GM18498 (cell line): ENCODE measurements at regions not wholly inside any gene's neighbourhood (a gene's known extent, or its start where the extent isn't known, plus 50 kb on each side); places are given as distances from the start of the nearest gene placed in this dataset.

Experiments
- ATAC-seq: cut with Tn5 transposase; IDR thresholded peaks from one replicate; pipeline ENCODE4 v1.9.1; 2021; ENCODE audit warnings: mild to moderate bottlenecking, moderate library complexity; ENCODE audit not compliant: unreplicated experiment

DNA sequence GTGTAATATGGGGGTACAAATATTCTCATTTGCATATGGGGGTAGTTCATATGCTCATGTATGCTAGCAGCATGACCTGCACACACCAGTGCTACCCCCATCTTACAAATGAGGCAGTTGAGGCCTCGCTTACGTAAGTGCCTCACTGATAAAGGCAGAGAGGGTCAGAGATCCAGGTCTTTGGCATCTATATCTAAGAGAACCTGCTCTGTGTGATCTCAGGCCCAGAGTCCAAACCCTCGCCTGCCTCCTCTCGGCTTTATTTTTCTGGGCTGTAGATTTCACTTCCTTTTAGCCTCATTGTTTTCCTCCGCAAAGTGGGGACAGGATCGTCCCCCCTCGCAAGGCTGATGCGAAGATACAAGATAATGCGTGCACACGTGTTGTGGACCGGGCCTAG is 325.2 kb downstream of the MN1 start:
- ATAC-seq = no peak

DNA sequence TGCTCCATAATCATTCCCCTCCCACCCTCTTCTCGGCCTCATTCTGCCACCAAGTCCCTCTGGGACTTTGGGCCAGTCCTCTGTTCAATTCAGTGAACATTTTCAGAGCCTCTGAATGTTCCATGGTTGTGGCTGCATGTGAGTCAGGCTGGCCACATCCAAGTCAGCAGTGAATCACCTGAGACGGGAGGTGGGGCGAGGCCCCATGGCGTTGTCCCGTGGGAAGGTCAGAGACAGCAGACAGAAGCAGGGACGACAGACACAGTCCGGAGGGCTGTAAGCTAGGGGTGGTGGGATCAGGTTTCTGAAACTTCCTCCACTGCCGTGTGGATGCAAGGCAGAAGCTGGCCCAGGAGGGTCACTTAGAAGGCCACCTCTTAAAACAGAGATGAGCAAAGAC is 324.8 kb downstream of the MN1 start:
- ATAC-seq = no peak

DNA sequence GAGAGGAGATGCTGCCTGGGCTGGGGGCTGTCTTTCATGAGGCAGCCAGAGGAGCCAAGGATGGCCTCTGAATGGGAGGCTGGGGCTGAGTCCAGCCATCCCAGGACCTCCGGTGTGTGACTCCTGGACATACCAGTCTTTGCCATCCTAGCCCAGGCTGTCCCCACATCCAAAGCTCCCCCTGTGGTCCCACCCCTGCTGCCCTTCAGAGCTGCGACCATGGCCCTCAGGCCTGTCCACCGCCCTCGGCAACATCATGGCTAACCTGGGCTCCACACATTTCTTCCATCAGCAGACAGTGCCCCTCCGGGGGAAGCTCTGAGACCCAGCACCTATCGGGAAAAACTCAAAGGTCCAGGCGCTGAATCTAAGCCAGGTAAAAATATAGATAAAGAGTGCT is 324.4 kb downstream of the MN1 start:
- ATAC-seq = no peak

DNA sequence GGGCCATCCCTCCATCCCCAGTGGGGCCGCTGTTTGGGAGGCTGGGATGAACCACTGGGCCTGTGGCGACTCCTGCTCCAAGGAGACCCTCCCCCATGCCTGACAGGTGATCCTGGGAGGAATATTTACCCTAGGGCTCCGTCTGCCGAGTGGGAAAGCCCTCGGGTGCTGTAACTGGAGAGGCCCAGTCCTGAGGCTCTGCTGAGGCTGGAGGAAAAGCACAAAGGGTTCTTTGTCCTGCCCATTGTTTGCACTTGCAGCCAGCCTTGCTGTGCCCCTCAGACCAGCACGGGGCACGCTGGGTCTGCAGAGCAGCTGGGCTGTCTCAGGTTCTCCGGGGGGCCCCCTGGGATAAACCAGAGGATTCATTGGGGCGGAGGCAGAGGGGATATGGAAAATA is 321.1 kb downstream of the MN1 start:
- no peak for ATAC-seq

DNA sequence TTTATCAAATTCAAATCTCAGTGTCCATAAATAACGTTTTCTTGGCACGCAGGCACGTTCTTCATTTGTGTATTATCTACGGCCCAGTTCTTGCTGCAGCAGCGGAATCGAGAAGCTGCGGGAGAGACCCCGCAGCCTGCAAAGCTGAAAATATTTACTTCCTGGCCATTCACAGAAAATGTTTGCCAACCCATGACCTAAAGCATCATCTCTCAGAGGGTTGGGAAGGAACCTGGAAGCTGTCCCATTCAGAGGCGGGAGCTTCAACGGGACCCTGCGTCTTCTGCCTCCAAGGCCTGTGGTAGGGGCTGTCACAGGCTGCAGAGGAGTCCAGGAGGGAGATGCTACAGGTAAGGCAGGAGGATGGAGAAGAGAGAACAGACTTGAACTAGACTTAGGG is 319.2 kb downstream of the MN1 start:
- no peak for ATAC-seq

DNA sequence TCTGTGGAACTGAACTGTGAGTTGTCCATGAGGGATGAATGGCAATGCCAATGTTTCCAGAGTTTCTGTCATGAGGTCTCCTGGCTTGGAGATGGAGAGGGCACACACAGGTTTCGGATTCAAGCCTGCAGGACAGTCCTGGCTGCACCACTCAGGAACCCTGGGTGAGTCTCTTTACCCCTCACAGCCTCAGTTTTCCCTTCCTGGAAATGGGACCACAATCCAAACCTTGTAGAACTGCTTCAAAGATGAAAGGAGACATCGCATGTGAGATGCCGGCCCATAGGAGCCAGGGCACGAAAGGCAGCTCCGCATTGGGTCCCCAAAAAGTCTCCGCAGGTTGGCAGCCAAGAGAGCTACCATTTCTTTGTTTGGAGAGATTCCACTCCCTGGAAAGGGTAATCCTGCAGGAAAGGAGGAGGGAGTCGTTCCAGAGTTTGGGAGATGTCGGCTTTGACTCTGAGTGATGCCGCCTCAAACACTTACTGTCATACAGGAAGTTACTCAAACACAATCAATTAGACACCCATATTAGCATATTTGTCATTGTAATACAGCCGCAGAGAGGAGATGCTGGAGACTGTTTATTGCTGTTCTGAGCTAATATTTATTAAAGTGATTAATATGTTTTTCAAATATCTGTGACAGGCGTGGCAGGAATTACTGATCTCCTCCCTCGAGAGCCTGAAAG is 318.3 kb downstream of the MN1 start:
- ATAC-seq = no peak

DNA sequence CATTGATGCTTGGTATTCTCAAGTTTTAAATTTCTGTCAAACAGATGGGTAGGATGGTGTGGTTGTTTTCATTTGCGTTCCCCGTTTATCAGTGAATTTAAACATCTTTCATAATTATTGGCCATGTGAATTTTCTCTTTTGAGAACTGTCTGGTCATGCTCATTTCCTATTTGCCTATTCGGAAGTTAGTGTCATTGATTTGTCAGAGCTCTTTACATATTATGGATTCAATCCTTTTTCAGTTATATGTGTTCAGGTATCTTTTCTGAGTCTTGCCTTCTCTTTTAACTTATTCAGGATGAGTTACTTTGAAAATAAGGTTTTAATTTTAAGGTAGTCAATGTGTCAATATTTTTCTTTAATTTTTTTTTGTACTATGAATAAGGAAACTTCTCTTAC is 315.7 kb downstream of the MN1 start:
- ATAC-seq = no peak

DNA sequence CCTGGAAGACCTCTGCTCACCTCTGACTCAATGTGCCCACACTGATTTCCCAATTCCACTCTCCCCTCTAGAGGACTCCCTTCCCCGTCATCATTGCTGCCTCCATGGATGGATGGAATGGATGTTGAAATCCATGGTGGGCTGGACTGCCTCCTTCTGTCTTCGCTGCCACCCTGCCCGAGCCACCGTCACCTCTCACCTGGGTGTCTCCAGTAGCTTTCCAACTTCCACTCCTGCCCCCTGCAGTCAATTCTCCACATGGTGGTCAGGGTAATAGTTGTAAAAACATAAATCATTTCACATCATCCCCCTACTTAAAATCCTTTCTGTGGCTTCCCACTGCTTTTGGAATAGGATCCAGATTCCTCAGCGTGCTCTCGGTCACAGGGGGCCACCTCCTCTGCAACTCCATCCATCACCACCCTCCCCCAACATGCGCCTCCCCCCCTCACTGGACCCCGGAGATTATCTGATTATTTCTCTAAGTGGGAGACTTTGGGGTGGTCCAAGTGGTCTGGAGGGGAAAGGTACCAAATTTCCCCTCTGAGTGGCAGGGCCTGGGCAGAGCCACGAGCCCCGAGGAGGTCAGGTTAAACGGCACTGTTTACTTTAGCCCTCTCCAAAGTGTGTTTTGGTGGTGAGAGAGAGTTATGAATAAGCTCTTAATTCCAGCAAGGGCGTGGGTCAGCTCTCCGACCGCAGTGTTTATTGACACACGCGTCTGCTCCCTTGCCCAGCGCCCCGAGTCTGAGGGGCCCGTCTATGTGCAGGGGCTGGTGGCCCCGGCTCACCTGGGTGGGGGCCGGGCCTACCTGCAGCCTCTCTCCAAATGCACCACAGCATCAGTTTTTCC is 313.7 kb downstream of the MN1 start:
- no peak for ATAC-seq

DNA sequence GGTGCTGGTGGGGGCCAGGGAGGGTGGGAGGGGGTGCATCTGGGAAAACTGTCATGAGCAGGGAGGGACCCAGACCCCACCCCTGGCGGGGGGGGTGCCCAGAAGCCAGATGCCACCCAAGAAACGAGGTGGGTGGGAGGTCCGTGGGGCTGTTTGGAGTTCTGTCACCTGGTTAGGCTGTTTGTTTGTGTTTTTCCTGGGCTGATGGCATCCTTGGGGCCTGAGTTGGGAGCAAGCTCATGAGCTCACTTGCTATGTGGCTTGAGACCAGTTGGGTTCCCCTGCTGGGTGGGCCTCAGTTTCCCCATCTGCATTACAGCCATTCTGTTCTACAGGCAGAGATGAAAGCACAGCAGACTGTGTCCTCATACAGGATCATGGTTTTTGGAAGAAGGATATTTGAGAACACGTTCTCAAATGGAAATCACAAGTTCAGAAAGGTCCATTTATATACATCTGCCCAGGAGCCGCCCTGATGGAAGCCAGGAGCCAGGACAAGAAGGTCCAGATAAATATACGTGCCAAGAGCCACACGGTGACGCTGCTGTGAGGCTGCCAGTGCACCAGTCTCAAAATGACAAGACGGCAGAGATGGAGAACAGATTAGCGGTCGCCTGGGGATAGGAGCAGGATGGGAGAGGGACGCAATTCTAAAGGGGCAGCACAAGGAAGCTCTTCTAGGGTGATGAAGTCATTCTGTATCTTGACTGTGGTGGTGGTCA is 312.9 kb downstream of the MN1 start:
- ATAC-seq = no peak

DNA sequence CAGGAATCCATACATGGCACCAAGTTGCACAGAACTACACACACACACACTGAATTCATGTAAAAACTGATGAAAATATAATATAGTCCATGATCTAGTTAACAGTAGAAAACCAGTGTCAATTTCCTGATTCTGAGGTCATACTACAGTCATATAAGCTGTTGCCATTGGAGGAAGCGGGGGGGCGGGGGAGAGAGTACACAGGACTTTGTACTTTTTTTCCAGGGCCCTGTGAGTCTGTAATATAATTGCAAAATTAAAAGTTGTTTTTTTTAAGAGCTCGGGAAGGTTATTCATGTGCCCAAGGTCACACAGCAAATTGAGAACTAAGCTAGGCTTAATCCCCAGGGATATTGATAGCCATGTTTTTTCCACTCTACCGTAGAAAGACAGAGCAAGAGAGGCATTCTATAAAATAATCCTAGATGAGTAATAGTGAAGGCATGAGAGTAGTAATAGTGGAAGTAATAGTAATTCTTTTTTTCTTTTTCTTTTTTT is 312.3 kb downstream of the MN1 start:
- ATAC-seq = no peak

DNA sequence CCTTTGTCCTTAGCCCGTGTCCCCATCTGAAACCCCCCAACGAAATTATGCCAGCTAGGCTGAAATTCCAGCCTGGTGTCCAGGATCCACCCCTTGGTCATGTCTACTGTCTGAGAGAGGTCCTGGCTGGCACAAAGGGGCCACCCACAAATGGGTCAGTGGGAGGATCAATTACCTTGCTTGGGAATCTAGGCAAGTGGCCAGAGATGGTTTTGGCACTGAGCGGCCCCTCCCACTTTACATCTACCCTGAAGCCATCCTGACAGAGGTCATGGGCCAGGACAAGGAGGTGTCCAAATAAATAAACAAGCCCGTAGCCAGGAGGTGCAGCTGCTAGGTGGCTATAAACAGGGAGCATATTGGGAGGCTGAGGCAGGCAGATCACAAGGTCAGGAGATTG is 311.5 kb downstream of the MN1 start:
- ATAC-seq = no peak

DNA sequence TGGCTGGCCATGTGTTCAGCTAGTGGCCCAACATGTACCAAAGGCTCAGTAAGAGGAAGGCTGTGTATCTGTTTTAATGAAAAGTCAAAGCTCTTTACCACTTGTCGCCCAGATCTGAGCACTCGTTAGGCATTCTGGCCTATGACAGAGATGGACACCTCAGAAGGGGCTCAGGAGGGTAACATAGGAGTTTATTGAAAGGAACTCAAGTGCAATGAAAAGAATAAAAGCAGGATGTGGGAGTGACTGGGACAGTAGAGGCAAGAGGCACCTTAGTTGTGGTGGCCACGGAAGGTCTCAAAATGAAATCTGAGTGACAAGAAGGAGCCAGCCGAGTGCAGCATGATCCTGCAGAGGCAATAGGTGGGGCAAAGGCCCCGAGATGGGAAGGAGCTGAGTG is 309.7 kb downstream of the MN1 start:
- ATAC-seq = no peak

DNA sequence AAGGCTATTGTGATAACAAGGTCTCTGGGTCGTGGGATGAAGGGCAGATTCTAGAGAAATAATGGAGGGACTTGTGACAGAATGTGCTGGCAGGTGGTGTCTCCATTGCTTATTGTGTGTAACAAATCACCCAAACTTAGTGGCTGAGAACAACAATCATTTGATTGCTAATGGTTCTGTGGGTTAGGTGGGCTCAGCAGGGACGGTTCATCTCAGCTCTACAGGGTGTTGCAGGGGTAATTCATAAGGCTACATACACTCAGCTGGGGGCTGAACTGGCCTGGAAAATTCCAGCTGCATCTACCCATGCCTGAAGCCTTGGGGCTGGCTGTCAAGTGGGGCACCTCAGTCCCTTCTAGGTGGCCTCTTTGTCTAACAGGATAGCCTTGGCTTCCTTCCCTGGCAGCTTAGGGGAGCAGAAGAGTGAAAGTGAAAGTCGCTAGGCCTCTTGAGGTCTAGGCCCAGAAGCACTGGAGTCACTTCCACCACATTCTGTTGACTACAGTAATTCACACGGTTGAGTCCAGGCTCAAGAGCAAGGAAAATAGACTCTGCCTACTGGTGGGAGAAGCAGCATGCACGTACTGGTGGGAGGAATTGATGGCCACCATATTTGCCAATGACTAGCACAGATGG is 308.9 kb downstream of the MN1 start:
- no peak for ATAC-seq

DNA sequence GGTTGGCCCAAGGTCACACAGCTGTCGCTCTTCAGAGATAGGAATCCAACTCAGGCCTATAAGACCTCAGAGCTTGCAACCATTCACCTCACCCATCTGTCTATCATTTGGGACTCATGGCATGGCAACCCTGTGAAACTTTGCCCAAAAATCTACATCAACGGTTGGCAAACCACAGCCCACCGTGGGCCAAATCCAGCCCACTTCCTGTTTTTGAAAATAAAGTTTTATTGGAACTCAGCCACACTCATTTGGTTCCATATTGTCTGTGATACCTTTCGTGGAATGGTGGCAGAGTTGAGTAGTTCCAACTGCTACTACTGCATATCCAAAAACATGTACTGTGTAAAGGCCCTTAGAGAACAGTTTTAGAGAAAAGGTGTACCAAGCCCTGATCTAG is 307.8 kb downstream of the MN1 start:
- no peak for ATAC-seq

DNA sequence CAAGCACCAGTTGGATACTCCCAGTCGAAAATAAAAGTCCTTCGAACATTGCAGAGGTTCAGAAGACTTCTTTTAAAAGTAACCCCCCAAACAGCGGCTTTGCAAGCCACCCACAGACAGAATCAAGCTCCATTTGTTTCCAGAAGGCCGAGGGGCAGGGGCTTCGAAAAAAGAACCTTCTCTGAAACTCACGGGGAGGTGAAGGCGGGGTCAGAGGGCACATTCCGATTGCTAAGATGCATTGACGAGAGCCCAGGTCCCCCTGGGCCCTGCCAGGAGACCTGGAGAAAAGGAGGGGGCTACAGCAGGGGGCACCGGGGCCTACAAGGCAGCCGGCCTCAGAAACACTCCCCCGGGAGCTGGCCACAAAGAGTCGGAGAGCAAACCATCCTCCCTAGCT is 306.8 kb downstream of the MN1 start:
- no peak for ATAC-seq

DNA sequence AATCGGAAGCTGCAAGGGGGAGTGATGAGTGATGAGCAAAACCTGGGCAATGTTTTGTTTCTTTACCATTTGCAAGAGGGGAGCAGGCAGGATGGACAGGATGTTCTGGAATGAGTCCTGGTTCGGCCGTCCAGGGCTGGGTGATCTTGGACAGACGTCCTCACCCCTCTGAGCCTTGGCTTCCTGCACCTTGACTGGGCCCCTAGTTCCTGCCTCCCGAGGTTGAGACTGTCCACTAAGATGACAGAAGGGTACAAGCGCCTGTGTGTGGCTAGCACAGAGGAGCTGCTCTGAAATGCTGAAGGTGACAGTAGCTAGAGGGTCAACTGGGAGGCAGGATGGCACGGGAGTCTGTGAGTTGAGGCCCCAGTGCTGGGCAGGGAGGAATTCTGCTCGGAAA is 306.2 kb downstream of the MN1 start:
- no peak for ATAC-seq

DNA sequence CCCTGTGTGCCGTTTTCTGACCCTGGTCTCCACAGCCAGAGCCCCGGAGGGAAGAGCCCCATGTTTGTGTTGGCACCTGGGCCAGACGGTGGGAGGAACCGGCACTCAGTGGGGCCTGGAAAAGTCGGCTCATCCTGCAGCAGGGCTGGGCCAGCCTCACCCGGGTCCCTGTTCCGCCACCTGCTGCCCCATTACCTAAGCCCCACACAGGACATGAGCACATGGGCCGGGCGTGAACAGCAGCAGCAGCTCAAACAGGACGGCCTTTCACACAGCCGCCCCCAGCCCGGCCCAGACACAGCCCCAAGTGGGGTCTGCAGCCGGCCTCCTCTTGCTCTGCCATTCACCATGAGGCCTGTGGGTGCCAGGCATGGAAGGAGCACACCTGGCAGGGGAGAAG is 302.4 kb downstream of the MN1 start:
- ATAC-seq = no peak

DNA sequence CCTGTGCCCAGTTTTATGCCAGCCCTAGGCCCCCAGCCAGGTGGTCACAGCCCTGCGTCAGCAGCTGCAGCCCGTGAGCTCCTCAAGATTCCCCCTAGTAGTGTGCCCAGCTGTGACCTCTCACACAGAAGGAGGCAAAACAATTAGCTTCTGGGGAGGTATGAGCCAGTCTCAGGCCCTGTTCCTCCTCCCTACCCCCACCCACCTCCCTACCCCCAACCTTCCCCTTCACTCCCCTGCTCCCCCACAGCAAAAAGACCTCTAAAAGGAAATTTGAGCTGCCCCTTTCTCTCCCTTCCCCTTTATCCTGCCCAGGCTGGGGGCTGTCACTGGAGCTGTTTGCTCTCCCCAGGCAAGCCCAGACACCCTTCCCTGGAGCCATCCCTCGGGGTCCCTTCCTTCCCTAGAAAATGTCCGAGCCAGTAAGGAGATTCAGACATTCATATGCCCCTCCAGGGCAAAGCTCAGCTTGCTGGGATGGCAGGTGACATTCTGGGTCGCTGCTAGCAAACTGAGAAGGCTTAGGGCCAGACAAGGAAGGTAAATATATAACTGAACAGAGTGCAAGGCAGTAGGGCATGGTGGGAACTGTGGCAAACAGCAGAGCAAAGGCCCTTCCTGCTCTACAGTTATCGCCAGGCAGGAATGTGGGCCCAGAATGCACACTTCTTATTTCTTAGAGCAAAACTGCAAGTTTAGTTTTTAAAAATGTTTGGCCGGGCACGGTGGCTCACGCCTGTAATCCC is 300.2 kb downstream of the MN1 start:
- ATAC-seq = no peak

DNA sequence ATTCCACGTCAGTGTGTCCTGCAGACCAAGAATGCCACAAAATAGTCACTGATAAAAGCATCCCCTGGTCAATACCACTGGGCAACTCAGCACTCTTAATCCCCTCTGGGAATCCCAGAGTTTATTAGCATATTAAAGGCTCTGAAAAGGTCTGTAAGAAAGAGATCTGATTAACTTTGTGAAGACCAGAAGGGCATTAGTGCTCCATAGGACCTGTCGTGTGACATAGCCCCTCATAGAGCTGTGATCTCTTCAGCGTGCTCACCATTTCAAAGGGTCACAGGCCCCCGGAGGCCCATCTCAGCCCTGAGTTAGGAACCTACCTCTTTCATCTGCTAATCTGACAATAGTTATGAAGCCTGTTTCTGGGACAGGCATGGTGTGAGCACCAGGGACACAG is 299.2 kb downstream of the MN1 start:
- no peak for ATAC-seq

DNA sequence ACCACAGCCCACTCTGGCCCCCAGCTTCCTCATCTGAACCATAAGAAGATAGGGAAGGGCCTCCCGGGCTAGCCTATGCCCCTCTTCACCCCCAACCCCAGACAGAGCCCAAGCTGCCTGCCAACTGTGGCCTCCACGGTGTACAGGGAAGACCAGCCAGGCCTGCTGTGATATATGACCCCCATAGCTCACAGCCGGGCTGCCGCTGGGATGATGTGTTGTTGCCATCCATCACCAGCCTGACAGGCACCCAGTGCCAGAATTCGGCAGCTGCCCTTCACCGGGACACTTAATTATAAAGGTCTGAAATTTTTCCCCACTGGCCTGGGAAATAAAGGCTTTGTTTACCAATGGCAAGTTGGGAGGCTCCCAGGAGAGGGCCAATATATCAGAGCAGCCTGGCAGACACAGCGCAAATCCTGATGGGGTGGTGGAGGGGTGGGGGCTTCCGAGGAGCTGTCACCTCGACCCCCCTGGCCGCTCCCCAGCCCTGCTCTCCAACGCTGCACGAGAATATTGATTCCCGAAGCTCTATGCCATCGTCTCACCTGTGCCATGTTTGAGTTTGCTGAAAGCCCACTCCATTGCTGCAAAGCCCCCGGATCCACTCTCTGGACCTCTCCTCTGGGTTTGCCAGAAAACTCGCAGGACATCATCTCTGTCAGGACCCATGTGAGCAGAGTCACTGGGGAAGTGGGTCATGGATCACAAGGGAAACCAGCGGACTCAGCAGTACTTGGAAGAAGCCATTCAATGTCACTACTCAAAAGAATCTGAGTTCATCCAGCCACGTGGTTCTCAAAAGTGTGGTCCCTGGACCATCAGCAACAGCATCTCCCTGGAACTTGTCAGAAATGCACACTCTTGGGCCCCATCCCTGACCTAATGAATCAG is 296.9 kb downstream of the MN1 start:
- no peak for ATAC-seq
